ENCODE measurements at regions not wholly inside any gene's neighbourhood (a gene's known extent, or its start where the extent isn't known, plus 50 kb on each side); places are given as distances from the start of the nearest gene placed in this dataset.
"Not testable (repeated sequence)": the region's sequence is repeated elsewhere in the genome, so short reads cannot be mapped to it uniquely, and the experiment has no call there.

GRCh38 chr16:65702707-65703402 is 581.0 kb upstream of the CDH11 start:
- peak; percentile 12 for DNase-seq

- no peak for DNase-seq
These were observed 578.7 kb upstream of the CDH11 start for GRCh38 chr16:65700596-65700995.

- DNase-seq, result no peak
These were observed 577.0 kb upstream of the CDH11 start for GRCh38 chr16:65698791-65699321.

- DNase-seq, result no peak
These were observed 575.7 kb upstream of the CDH11 start for GRCh38 chr16:65697521-65697920.

- no peak for DNase-seq
These were observed 575.2 kb upstream of the CDH11 start for GRCh38 chr16:65697065-65697464.

- not testable (repeated sequence) for DNase-seq
These were observed 570.0 kb upstream of the CDH11 start for GRCh38 chr16:65691846-65692245.

GRCh38 chr16:65689726-65690125 is 567.9 kb upstream of the CDH11 start:
- DNase-seq, result peak; percentile 7

GRCh38 chr16:65688301-65688700 is 566.4 kb upstream of the CDH11 start:
- no peak for DNase-seq

GRCh38 chr16:65684230-65684629 is 562.4 kb upstream of the CDH11 start:
- peak; percentile 8 for DNase-seq

GRCh38 chr16:65681406-65681805 is 559.5 kb upstream of the CDH11 start:
- DNase-seq, result no peak

- no peak for DNase-seq
These were observed 557.9 kb upstream of the CDH11 start for GRCh38 chr16:65679785-65680184.

GRCh38 chr16:65675161-65675560 is 553.3 kb upstream of the CDH11 start:
- no peak for DNase-seq

GRCh38 chr16:65672960-65673359 is 551.1 kb upstream of the CDH11 start:
- DNase-seq, result peak; percentile 63

- peak; percentile 8 for DNase-seq
These were observed 549.2 kb upstream of the CDH11 start for GRCh38 chr16:65671071-65671470.

- DNase-seq, result no peak
These were observed 546.3 kb upstream of the CDH11 start for GRCh38 chr16:65668064-65668595.

- DNase-seq, result peak; percentile 29
These were observed 545.2 kb upstream of the CDH11 start for GRCh38 chr16:65667011-65667578.

GRCh38 chr16:65666132-65666941 is 544.5 kb upstream of the CDH11 start:
- no peak for DNase-seq

GRCh38 chr16:65665586-65665985 is 543.7 kb upstream of the CDH11 start:
- no peak for DNase-seq

GRCh38 chr16:65663774-65664173 is 541.9 kb upstream of the CDH11 start:
- DNase-seq, result no peak

- no peak for DNase-seq
These were observed 540.4 kb upstream of the CDH11 start for GRCh38 chr16:65662256-65662655.

- DNase-seq, result no peak
These were observed 539.7 kb upstream of the CDH11 start for GRCh38 chr16:65661558-65661957.

GRCh38 chr16:65660390-65660789 is 538.5 kb upstream of the CDH11 start:
- DNase-seq, result no peak

- DNase-seq, result no peak
These were observed 537.9 kb upstream of the CDH11 start for GRCh38 chr16:65659758-65660157.
